Smooth muscle cell (in vitro differentiated cells): ENCODE measurements at regions not wholly inside any gene's neighbourhood (a gene's known extent, or its start where the extent isn't known, plus 50 kb on each side); places are given as distances from the start of the nearest gene placed in this dataset.
"Not testable (repeated sequence)": the region's sequence is repeated elsewhere in the genome, so short reads cannot be mapped to it uniquely, and the experiment has no call there.

ENCODE experiments used
- DNase-seq: peaks from one replicate; lab custom pipeline; 2025; ENCODE audit not compliant: unreplicated experiment; lab: John Stamatoyannopoulos, UW
- H2AFZ ChIP-seq: fragments of 200-600 bp; sonication (generic); 2 replicates; pipeline ENCODE4 v1.6.0; 2016; ENCODE audit warnings: antibody characterized with exemption, low read depth, mild to moderate bottlenecking
- H3F3A ChIP-seq: fragments of 200-600 bp; sonication (generic); 2 replicates; pipeline ENCODE4 v1.6.0; 2017; ENCODE audit warnings: antibody characterized with exemption, low read depth
- H3K27ac ChIP-seq: fragments of 200-600 bp; sonication (generic); 2 replicates; pipeline ENCODE4 v1.5.1; 2016; ENCODE audit warnings: low read depth, mild to moderate bottlenecking
- H3K27me3 ChIP-seq: fragments of 200-600 bp; sonication (generic); 2 replicates; pipeline ENCODE4 v1.6.1; 2016; ENCODE audit warnings: low read depth, mild to moderate bottlenecking
- H3K36me3 ChIP-seq: fragments of 200-600 bp; sonication (generic); 2 replicates; pipeline ENCODE4 v1.5.1; 2016; ENCODE audit warnings: low read depth
- H3K4me1 ChIP-seq: fragments of 200-600 bp; sonication (generic); 2 replicates; pipeline ENCODE4 v1.5.1; 2016; ENCODE audit warnings: low read depth
- H3K4me2 ChIP-seq: fragments of 200-600 bp; sonication (generic); 2 replicates; pipeline ENCODE4 v1.6.0; 2016; ENCODE audit warnings: mild to moderate bottlenecking
- H3K4me3 ChIP-seq: fragments of 200-600 bp; sonication (generic); 2 replicates; pipeline ENCODE4 v1.5.1; 2016; ENCODE audit warnings: mild to moderate bottlenecking
- H3K79me2 ChIP-seq: fragments of 200-600 bp; sonication (generic); 2 replicates; pipeline ENCODE4 v1.6.0; 2016; ENCODE audit warnings: low read depth, mild to moderate bottlenecking
- H3K9ac ChIP-seq: fragments of 200-600 bp; sonication (generic); 2 replicates; pipeline ENCODE4 v1.6.0; 2016; ENCODE audit warnings: low read depth
- H3K9me3 ChIP-seq: fragments of 200-600 bp; sonication (generic); replicated peaks from 2 replicates; pipeline ENCODE4 v1.5.1; 2016; ENCODE audit warnings: low read depth
- H4K20me1 ChIP-seq: fragments of 200-600 bp; sonication (generic); 2 replicates; pipeline ENCODE4 v1.6.0; 2016; ENCODE audit warnings: low read depth
- WGBS: methylation state at CpG from one replicate; pipeline ENCODE4 v1.1.7; 2016; ENCODE audit warnings: low lambda C conversion rate; 5-methylcytosine and 5-hydroxymethylcytosine counted together
- TF ChIP-seq, protein P1 (sequence below): fragments of 200-600 bp; sonication (generic); IDR thresholded peaks from 2 replicates; pipeline ENCODE4 v1.5.1; 2017; ENCODE audit warnings: borderline replicate concordance, mild to moderate bottlenecking, antibody characterized with exemption; ENCODE audit not compliant: insufficient read depth, poor library complexity, severe bottlenecking

DNA sequence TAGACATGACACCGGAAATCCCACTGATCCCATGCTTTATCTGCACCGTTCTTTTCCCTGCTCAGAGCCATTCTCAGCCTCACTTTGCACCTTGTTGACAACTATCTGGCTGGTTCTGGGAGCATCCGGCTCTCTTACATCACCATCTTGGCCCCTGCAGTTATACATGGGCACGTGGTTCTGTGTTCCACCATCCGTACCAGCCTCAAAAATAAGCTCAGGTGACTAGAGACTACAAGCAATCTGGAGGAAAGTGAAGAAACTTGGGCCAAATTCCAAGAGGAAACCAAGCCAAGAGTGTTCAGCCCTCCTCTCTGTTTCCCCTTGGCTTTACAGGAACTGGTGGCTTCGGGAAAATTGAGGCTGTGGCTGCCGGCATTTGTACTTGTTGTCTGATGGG, 244.6 kb upstream of the ACVR2A start:
- Histone ChIP-seq H2AFZ (no peak overlapping the region), H3K79me2 (no peaks in the 10 kb centered on the region), H3K4me3 (no peak overlapping the region), H4K20me1 (no peaks in the 10 kb centered on the region), H3K9ac (no peak overlapping the region), H3K4me1 (no peaks in the 10 kb centered on the region), H3K27me3 (peaks cover 2% of the 10 kb centered on the region), H3K4me2 (no peak overlapping the region), H3K9me3 (no peaks in the 10 kb centered on the region), H3K27ac (no peak overlapping the region), H3K36me3 (no peaks in the 10 kb centered on the region), H3F3A (no peaks in the 10 kb centered on the region)
- 92% methylated on average over 7 of the region's 7 CpGs for WGBS
- no peak for DNase-seq
- TF ChIP-seq, protein P1, sequence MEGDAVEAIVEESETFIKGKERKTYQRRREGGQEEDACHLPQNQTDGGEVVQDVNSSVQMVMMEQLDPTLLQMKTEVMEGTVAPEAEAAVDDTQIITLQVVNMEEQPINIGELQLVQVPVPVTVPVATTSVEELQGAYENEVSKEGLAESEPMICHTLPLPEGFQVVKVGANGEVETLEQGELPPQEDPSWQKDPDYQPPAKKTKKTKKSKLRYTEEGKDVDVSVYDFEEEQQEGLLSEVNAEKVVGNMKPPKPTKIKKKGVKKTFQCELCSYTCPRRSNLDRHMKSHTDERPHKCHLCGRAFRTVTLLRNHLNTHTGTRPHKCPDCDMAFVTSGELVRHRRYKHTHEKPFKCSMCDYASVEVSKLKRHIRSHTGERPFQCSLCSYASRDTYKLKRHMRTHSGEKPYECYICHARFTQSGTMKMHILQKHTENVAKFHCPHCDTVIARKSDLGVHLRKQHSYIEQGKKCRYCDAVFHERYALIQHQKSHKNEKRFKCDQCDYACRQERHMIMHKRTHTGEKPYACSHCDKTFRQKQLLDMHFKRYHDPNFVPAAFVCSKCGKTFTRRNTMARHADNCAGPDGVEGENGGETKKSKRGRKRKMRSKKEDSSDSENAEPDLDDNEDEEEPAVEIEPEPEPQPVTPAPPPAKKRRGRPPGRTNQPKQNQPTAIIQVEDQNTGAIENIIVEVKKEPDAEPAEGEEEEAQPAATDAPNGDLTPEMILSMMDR = no peak

DNA sequence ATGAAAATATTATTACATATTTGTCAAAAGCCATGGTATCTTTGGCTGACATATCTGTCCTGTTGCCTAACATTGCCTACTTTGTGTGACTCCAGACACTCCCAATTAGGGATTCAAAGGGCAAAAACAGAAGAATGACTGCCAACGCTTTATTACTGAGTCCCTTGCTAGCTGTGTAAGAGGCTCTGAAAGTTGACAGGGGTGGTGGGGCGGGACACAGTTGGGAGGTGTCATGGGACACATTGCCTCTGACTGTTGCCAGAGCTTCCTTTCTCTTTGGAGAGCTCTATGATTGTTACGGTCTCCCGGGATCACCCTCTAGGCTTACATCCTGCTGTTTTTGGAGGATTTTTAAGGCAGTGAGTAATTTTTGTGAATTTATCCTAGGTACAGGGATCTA, 249.6 kb upstream of the ACVR2A start:
- H3K9me3 ChIP-seq = no peaks in the 10 kb centered on the region
- no peaks in the 10 kb centered on the region for H3F3A ChIP-seq
- H3K4me3 ChIP-seq = no peak overlapping the region
- no peaks in the 10 kb centered on the region for H3K4me1 ChIP-seq
- H3K27ac ChIP-seq = no peak overlapping the region
- no peak for DNase-seq
- H3K79me2 ChIP-seq = no peaks in the 10 kb centered on the region
- WGBS = 76% methylated on average over 4 of the region's 4 CpGs
- no peak overlapping the region for H3K4me2 ChIP-seq
- no peaks in the 10 kb centered on the region for H4K20me1 ChIP-seq
- peaks cover 2% of the 10 kb centered on the region for H3K27me3 ChIP-seq
- no peaks in the 10 kb centered on the region for H3K36me3 ChIP-seq
- TF ChIP-seq, protein P1 = no peak
- no peak overlapping the region for H2AFZ ChIP-seq
- no peak overlapping the region for H3K9ac ChIP-seq

DNA sequence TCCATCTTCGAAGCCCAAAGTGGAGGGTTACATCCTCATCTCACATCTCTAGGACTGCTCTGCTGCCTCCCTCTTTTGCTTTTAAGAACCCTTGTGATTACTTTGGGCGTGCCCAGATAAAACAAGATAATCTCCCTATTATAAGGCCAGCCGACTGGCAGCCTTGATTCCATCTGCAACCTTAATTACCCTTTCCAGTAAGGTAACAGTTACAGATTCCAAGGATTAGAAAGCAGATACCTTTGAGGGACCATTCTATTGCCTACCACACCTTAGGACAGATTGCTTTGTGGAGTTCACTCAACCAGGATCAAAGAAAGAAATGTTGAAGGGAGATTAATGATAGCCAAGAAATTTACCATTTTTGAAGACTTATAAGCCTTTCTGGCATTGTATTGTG, 250.8 kb upstream of the ACVR2A start:
- Histone ChIP-seq H3K9me3 (no peaks in the 10 kb centered on the region), H3K79me2 (no peaks in the 10 kb centered on the region), H3K36me3 (no peaks in the 10 kb centered on the region), H3K4me3 (no peak overlapping the region), H3K27me3 (peaks cover 2% of the 10 kb centered on the region), H4K20me1 (no peaks in the 10 kb centered on the region), H3F3A (no peaks in the 10 kb centered on the region), H3K9ac (no peak overlapping the region), H2AFZ (no peak overlapping the region), H3K4me2 (no peak overlapping the region), H3K4me1 (no peaks in the 10 kb centered on the region), H3K27ac (no peak overlapping the region)
- DNase-seq = no peak
- 72% methylated on average over 3 of the region's 3 CpGs for WGBS
- TF ChIP-seq, protein P1 = no peak

DNA sequence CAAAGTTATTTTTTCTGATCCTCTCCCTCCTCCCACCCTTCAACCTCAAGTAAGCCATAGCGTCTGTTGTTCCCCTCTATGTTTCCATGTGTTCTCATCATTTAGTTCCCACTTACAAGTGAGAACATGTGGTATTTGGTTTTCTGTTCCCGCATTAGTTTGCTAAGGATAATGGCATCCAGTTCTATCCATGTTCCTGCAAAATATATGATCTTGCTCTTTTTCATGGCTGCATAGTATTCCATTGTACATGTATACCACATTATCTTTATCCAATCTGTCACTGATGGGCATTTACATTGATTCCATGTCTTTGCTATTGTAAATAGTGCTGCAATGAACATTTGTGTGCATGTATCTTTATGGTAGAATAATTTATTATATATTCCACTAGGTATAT, 252.0 kb upstream of the ACVR2A start:
- not testable (repeated sequence) for H3K4me1 ChIP-seq, H3K9me3 ChIP-seq, H3K27ac ChIP-seq, H3K27me3 ChIP-seq, H2AFZ ChIP-seq, H3K4me2 ChIP-seq, H3K36me3 ChIP-seq, H4K20me1 ChIP-seq, H3F3A ChIP-seq, H3K79me2 ChIP-seq, DNase-seq, H3K4me3 ChIP-seq, H3K9ac ChIP-seq
- WGBS = 98% methylated on average over 2 of the region's 2 CpGs
